Astrocyte of the spinal cord (primary cell): ENCODE measurements at regions not wholly inside any gene's neighbourhood (a gene's known extent, or its start where the extent isn't known, plus 50 kb on each side); places are given as distances from the start of the nearest gene placed in this dataset.

Experiments used
- DNase-seq: peaks from one replicate; pipeline ENCODE4 v3.0.0; 2011; ENCODE audit warnings: low read depth, low spot score
- H3K4me3 ChIP-seq: 2 replicates; pipeline ENCODE4 v1.5.1; 2011; ENCODE audit warnings: low read depth, mild to moderate bottlenecking, low read length, moderate library complexity
- in situ Hi-C: cut with HindIII; loops from 2 replicates; pipeline ENCODE4 v1.10.0; 2017; ENCODE audit warnings: low sequenced_read_pairs
- TF ChIP-seq, protein P1 (sequence below): IDR thresholded peaks from 2 replicates; pipeline ENCODE4 v1.5.1; 2012; ENCODE audit warnings: low read depth, mild to moderate bottlenecking, low read length, inconsistent platforms

DNA sequence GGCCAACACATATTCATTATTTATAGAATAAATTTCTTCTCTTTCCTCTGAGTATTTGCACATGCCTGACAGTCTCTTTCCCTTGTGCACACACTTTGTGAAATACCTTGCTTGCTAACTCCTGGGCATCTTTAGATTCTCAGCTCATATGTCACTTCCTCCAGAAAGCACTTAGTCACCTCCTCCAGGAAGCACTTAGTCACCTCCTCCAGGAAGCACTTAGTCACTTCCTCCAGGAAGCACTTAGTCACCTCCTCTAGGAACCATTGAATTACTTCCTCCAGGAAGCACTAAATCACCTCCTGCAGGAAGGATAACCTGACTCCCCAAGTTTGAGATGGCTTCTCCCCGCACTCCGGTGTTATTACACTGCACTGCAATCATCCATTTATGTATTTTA is 462.5 kb upstream of the EEF2KMT start:
- no peak for DNase-seq
- no peak overlapping the region for H3K4me3 ChIP-seq
- TF ChIP-seq, protein P1, sequence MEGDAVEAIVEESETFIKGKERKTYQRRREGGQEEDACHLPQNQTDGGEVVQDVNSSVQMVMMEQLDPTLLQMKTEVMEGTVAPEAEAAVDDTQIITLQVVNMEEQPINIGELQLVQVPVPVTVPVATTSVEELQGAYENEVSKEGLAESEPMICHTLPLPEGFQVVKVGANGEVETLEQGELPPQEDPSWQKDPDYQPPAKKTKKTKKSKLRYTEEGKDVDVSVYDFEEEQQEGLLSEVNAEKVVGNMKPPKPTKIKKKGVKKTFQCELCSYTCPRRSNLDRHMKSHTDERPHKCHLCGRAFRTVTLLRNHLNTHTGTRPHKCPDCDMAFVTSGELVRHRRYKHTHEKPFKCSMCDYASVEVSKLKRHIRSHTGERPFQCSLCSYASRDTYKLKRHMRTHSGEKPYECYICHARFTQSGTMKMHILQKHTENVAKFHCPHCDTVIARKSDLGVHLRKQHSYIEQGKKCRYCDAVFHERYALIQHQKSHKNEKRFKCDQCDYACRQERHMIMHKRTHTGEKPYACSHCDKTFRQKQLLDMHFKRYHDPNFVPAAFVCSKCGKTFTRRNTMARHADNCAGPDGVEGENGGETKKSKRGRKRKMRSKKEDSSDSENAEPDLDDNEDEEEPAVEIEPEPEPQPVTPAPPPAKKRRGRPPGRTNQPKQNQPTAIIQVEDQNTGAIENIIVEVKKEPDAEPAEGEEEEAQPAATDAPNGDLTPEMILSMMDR, result no peak
- in situ Hi-C loops, result no loop called here

DNA sequence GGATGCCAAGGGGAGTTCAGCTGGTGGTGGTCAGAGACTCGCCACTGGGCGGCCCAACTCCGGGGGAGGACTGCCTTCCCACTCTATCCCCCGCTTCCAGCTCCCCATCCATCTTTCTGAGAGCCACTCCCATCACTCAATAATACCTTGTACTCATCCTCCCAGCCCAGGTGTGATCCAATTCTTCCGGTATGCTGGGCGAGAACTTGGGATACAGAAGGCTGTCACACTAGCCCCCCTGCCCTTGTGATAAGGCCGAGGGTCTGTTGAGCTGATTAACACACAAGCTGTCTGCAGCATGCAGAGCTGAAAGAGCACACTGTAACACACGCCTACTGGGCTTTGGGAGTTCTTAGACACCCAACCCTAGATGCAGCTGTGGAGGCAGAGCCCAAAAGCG is 460.4 kb upstream of the EEF2KMT start:
- no peak for DNase-seq
- in situ Hi-C loops, result no loop called here
- H3K4me3 ChIP-seq, result no peak overlapping the region
- TF ChIP-seq, protein P1, result no peak

DNA sequence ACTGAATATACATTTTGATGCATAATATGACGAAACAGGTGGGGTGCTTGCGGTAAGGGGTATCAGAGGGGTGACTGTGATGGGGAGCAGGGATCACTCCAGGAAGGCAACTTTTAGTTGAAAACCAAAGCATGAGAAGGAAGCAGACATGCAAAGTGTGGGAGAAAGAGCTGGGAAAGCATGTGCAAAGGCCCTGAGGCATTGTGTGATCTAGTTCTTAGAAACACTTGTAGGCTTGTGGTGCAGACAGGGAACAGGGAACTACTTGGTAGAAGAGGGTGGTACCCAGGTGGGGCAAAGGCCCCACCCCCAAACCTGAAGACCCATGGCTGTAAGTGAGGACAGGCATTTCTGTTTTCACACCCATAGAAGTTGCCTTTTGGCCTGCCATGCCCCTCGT is 459.9 kb upstream of the EEF2KMT start:
- TF ChIP-seq, protein P1, result no peak
- in situ Hi-C loops, result no loop called here
- no peak overlapping the region for H3K4me3 ChIP-seq
- DNase-seq, result no peak

DNA sequence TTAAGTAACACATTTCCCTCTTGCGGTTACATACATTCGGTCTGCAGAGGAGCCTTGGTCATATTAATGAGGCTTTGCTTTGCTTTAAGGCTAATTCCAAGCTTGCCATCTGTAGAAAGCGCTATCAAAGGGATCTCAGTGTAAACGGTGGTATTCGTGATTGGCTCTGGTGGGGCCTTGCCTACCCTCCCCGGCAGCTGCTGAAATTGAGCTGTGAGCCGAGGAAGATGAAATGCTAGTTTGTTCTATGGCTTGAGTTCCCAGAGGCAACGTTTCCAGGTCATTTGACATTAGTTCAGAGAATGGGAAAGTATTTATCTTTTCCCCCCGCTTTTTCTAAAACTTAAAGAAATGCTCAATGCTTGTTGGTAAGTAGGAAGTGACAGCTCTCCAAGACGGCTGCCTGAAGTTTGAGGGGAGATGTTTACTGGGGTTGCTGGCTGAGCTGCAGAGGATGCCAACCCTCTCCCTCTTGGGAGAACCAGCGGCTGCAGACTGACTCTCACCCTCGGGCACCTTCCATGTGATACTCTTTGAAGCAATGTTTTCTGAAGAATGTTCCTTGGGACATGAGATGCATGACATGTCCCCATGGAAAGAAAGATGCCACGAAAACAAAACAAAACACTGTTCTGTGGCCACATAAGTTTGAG is 458.7 kb upstream of the EEF2KMT start:
- H3K4me3 ChIP-seq, result no peak overlapping the region
- in situ Hi-C loops, result no loop called here
- DNase-seq, result no peak
- TF ChIP-seq, protein P1, result no peak

DNA sequence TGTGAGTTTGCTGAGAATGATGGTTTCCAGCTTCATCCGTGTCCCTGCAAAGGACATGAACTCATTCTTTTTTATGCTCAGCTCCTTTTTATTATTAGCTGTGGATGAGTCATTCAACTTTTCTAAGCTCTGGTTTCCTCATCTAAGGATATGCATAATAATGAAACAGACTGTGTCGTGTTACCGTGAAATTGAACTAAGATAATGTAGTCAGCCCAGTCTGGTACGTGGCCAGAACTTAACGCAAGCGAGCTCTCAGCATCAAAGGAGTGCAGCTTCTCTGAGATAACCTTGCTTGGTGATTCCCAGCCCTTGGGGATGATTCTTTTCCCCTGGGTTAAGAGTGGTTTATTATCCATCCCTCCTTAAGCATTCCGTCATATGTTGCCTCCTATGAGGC is 454.3 kb upstream of the EEF2KMT start:
- peak; percentile 51 for DNase-seq
- H3K4me3 ChIP-seq, result no peak overlapping the region
- in situ Hi-C loops, result no loop called here
- TF ChIP-seq, protein P1, result no peak

DNA sequence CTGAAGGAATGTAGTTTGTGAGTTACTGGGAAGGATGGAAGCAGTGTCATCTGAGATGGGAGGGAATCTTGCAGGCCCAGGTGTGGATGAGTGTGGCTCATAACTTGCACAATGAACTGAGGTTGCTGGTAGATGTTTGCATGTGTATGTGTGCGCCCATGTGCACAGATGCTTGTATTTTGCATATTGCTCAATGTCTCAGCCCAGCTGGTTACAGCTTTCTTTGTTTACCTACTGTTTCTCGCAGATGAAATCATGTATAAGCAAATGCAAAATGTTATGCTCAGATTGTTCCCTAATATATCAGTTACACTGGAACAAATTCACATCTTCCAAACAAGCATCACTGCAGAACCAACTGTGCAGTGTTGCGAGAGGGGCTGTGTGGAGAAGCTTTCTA is 452.2 kb upstream of the EEF2KMT start:
- TF ChIP-seq, protein P1, result no peak
- no peak for DNase-seq
- in situ Hi-C loops, result no loop called here
- H3K4me3 ChIP-seq, result no peak overlapping the region
